ENCODE measurements at regions not wholly inside any gene's neighbourhood (a gene's known extent, or its start where the extent isn't known, plus 50 kb on each side); places are given as distances from the start of the nearest gene placed in this dataset.

GRCh38 chr5:54861212-54861894 is 124.0 kb downstream of the ESM1 start:
- H3K4me1 Mint-ChIP-seq (ENCODE audit: low read depth): peaks cover 5% of the 10 kb centered on the region

GRCh38 chr5:54860321-54860720 is 125.1 kb downstream of the ESM1 start:
- H3K36me3 Mint-ChIP-seq (ENCODE audit: insufficient read depth): peaks cover 1% of the 10 kb centered on the region
- peaks cover 5% of the 10 kb centered on the region for H3K4me1 Mint-ChIP-seq (ENCODE audit: low read depth)
- H3K27ac Mint-ChIP-seq: no peak overlapping the region
- peaks cover 29% of the 10 kb centered on the region for H3K9me3 Mint-ChIP-seq (ENCODE audit: low read depth)
- TF ChIP-seq CTCF (IDR thresholded peaks at IDR 0.05; ENCODE audit: unreplicated experiment): no peak
- H3K27me3 Mint-ChIP-seq: peaks cover 7% of the 10 kb centered on the region
- H3K4me3 Mint-ChIP-seq (ENCODE audit: low read depth): no peak overlapping the region
- no peak for DNase-seq (ENCODE audit: low spot score, unreplicated experiment)

More at GRCh38 chr5:54861212-54861894, 124.0 kb downstream of the ESM1 start:
- no peak for DNase-seq (ENCODE audit: low spot score, unreplicated experiment)
- Mint-ChIP-seq H3K36me3 (ENCODE audit: insufficient read depth) (peaks cover 1% of the 10 kb centered on the region), H3K27ac (no peak overlapping the region), H3K4me3 (ENCODE audit: low read depth) (no peak overlapping the region), H3K9me3 (ENCODE audit: low read depth) (peaks cover 25% of the 10 kb centered on the region), H3K27me3 (peaks cover 7% of the 10 kb centered on the region)
- TF ChIP-seq CTCF (IDR thresholded peaks at IDR 0.05; ENCODE audit: unreplicated experiment): no peak

GRCh38 chr5:54859316-54859715 is 126.1 kb downstream of the ESM1 start:
- peaks cover 29% of the 10 kb centered on the region for H3K9me3 Mint-ChIP-seq (ENCODE audit: low read depth)
- peaks cover 1% of the 10 kb centered on the region for H3K36me3 Mint-ChIP-seq (ENCODE audit: insufficient read depth)
- no peak overlapping the region for H3K4me3 Mint-ChIP-seq (ENCODE audit: low read depth)
- TF ChIP-seq CTCF (IDR thresholded peaks at IDR 0.05; ENCODE audit: unreplicated experiment): no peak
- no peak for DNase-seq (ENCODE audit: low spot score, unreplicated experiment)
- H3K4me1 Mint-ChIP-seq (ENCODE audit: low read depth): peaks cover 5% of the 10 kb centered on the region
- H3K27ac Mint-ChIP-seq: no peak overlapping the region
- peaks cover 7% of the 10 kb centered on the region for H3K27me3 Mint-ChIP-seq

GRCh38 chr5:54854883-54855581 is 130.4 kb downstream of the ESM1 start:
- Mint-ChIP-seq H3K9me3 (ENCODE audit: low read depth) (peaks cover 29% of the 10 kb centered on the region), H3K27ac (no peak overlapping the region), H3K4me1 (ENCODE audit: low read depth) (no peaks in the 10 kb centered on the region), H3K27me3 (no peaks in the 10 kb centered on the region), H3K4me3 (ENCODE audit: low read depth) (no peak overlapping the region), H3K36me3 (ENCODE audit: insufficient read depth) (peaks cover 1% of the 10 kb centered on the region)
- no peak for DNase-seq (ENCODE audit: low spot score, unreplicated experiment)
- TF ChIP-seq CTCF (IDR thresholded peaks at IDR 0.05; ENCODE audit: unreplicated experiment): no peak

- H3K27ac Mint-ChIP-seq: no peak overlapping the region
- no peaks in the 10 kb centered on the region for H3K27me3 Mint-ChIP-seq
- H3K36me3 Mint-ChIP-seq (ENCODE audit: insufficient read depth): no peaks in the 10 kb centered on the region
- no peaks in the 10 kb centered on the region for H3K4me1 Mint-ChIP-seq (ENCODE audit: low read depth)
- H3K9me3 Mint-ChIP-seq (ENCODE audit: low read depth): peaks cover 6% of the 10 kb centered on the region
- no peak for DNase-seq (ENCODE audit: low spot score, unreplicated experiment)
- peak; percentile 29 for TF ChIP-seq CTCF (IDR thresholded peaks at IDR 0.05; ENCODE audit: unreplicated experiment)
- no peak overlapping the region for H3K4me3 Mint-ChIP-seq (ENCODE audit: low read depth)
These were observed 133.4 kb downstream of the ESM1 start for GRCh38 chr5:54852007-54852406.
